GM12864 (cell line): ENCODE measurements at regions not wholly inside any gene's neighbourhood (a gene's known extent, or its start where the extent isn't known, plus 50 kb on each side); places are given as distances from the start of the nearest gene placed in this dataset.

Source experiments
- DNase-seq: peaks from one replicate; pipeline ENCODE4 v3.0.0-alpha.2; 2011; ENCODE audit warnings: low read depth
- H3K4me3 ChIP-seq: 2 replicates; pipeline ENCODE4 v1.5.1; 2011; ENCODE audit warnings: mild to moderate bottlenecking, low read depth, low read length, control low read depth
- TF ChIP-seq, protein P1 (sequence below): IDR thresholded peaks from 2 replicates; pipeline ENCODE4 v1.5.1; 2011; ENCODE audit warnings: low read depth, mild to moderate bottlenecking, moderate library complexity, low read length, control low read depth, inconsistent platforms; ENCODE audit errors: missing control alignments

DNA sequence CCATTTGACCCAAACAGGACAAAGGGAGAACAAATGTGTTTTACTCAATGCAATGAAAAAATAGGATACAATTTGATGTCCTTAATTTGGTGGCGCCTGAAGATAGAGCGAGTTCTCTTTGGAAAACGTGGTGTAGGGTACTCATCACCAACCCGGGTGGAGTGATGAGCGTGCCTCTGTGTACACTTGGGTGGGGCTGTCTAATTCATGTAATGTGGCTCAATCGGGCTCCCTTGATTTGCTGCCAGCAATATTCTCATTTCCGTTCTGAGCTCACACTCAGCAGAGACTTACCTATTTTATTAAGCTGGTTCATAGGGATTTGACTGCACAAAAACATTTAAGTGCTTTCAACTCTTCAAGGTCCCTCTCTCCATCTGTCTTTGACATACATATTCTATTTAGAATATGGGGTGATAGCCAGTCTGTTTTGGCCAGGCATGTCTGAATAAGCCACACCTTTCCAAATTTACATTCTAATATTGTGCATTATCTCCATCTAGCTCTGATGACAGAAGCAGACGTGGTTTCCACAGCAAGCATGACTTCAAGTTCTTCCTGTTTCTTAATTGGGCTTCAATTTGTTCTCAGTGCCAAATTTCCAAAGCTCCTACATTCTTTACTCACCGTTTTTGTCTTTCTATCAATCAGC is 162.5 kb downstream of the IRX2 start:
- TF ChIP-seq, protein P1, sequence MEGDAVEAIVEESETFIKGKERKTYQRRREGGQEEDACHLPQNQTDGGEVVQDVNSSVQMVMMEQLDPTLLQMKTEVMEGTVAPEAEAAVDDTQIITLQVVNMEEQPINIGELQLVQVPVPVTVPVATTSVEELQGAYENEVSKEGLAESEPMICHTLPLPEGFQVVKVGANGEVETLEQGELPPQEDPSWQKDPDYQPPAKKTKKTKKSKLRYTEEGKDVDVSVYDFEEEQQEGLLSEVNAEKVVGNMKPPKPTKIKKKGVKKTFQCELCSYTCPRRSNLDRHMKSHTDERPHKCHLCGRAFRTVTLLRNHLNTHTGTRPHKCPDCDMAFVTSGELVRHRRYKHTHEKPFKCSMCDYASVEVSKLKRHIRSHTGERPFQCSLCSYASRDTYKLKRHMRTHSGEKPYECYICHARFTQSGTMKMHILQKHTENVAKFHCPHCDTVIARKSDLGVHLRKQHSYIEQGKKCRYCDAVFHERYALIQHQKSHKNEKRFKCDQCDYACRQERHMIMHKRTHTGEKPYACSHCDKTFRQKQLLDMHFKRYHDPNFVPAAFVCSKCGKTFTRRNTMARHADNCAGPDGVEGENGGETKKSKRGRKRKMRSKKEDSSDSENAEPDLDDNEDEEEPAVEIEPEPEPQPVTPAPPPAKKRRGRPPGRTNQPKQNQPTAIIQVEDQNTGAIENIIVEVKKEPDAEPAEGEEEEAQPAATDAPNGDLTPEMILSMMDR = no peak
- DNase-seq = no peak
- no peak overlapping the region for H3K4me3 ChIP-seq

DNA sequence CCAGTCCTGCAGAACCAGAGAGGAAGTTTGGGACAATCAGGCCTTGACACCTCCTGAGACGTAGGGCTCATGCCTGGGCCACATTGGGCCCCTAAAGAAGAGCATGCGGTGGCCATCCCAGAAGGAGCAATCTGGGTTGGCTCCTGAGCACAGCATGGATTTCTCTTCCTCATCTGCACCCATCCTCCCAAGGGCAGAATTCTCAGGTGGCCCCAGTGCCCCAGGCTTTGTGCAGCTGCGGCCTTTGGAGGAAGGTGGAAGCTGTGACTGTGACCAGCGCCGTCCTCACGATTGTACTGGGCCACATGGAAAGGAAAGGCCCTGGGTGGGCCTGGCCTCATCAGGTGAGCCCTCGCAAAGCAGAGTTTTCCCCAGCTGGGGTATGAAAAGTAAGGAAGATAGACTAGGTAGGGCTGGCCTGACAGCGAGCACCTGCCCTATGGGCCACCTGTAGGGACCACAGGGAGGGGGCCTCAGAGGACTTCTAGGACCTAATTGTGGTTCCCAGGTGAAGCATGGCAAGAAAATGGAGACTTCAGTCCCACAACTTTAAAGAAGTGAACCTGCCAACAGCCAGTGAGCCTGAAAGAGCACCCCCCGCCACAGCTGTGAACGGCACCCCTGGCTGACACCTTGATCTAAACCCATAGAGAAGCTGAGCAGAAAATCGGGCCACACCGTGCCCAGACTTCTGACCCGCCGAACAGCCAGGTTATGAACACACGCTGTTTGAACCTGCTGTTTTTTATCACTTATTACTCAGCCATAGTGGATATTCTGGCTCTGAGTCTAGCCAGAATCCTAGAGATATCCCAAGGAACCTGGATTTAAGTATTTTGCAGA is 164.1 kb downstream of the IRX2 start:
- TF ChIP-seq, protein P1 = no peak
- DNase-seq = no peak
- H3K4me3 ChIP-seq = no peak overlapping the region

DNA sequence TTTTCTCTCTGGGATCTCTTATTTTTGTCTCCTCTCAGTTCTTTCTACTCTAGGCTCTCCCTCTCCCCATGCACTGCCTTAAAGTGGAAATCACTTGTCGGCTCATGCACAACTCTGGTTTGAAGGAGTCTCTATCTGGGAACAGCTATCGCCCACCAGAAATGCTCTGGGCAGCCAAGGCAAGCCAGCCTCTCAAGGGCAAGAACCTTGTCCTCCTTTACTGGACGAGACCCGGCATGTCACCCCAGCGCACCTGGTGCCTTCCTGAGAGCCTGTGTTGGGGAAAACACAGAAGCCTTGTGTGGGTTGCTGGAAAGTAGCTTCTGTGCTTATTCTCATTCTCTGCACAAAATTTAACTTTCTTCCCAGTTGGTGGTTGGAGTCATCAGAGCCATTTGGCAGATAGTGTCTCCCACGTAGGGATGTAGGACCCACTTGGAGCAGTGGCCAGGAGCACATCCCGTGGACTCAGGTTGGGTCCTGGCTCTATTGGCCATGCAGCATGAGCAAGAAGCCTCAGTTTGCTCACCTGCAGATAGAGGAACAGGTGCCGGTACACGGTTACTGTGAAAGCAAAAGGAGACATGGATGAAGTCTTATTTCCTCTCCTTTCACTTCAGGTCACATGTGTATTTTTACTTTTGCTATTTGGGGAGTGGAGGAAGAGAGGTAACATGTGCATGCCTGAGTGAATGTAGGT is 165.3 kb downstream of the IRX2 start:
- no peak for DNase-seq
- no peak overlapping the region for H3K4me3 ChIP-seq
- TF ChIP-seq, protein P1 = no peak

DNA sequence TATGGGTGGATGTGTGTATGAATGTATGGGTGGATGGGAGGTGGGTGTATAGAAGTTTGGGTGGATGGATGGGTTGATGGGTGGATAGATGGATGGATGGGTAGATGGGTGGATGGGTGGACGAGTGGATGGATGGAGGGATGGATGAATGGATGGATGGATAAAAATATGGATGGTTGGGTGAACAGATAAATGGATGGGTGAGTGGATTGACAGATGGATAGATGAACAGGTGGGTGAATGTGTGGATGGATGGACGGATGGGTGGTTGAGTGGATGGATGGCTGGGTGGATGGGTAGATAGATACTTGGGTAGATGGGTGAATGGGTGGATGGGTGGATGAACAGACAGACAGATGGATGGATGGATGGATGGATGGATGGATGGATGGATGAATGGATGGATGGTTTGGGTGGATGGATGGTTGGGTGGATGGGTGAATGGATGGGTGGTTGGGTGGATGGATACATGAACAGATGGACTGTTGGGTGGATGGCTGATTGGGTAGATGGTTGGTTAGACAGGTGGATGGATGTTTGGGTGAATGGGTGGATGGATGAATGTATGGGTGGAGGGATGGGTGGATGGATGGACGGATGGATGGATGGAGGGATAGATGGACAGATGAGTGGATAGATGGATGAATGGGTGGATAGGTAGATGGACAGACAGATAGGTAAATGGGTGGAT is 166.8 kb downstream of the IRX2 start:
- no peak for DNase-seq
- TF ChIP-seq, protein P1 = no peak
- H3K4me3 ChIP-seq = no peak overlapping the region

DNA sequence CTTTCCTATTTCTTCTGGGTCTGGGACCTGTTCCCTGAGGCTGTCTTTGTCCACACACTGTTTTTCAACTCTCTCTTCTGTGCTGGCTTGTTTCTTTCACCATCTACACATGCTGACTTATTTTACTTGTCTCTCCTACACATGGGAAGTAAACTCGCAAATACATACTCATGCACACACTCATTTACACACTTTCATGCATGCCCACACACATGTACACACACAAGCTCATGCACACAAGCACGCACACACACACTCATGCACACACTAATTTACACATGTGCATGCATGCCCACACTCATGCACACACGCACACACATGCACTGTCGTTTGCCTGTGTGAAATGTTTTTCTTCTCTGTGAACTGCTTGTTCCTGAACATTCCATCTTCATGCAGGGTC is 169.0 kb downstream of the IRX2 start:
- no peak for DNase-seq
- TF ChIP-seq, protein P1 = no peak

DNA sequence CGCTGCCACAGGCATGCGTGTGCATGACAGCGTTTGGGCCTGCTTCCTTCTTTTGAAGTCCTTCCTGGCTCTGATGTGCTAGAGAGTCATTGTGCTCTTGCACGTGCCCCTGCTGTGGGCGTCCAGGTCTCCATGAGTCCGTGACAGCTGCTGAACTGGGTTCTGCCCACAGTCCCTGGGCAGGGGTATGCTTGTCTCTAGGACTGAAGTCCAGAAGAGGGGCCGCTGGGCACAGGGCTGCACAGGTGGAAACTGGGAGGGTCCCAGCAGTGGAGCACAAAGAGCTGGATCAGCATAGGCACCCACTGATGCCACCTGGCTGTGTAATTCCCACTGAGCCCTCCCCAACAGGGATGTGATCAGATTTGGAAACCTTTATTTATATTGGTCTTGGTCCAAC is 169.4 kb downstream of the IRX2 start:
- no peak overlapping the region for H3K4me3 ChIP-seq
- TF ChIP-seq, protein P1 = no peak
- DNase-seq = no peak

More for the DNA sequence above, 169.0 kb downstream of the IRX2 start:
- H3K4me3 ChIP-seq = no peak overlapping the region
